Caco-2 (cell line): ENCODE measurements at regions not wholly inside any gene's neighbourhood (a gene's known extent, or its start where the extent isn't known, plus 50 kb on each side); places are given as distances from the start of the nearest gene placed in this dataset.

Experiments
- BruUV-seq: library from RNA; stranded (reverse); fragments of 400-500 nt; replicated peaks from 2 replicates; lab custom pipeline; 2021; lab: Mats Ljungman, UMichigan
- CTCF ChIA-PET: fragments of 300-600 bp; sonication (Branson Sonifier 250); formaldehyde crosslinking; loops from one replicate; lab custom pipeline; 2022; ENCODE audit warnings: antibody characterized with exemption; lab: Charles Lee
- POLR2A ChIA-PET: fragments of 300-600 bp; sonication (Branson Sonifier 250); formaldehyde crosslinking; loops from one replicate; lab custom pipeline; 2022; ENCODE audit warnings: antibody characterized with exemption; lab: Charles Lee
- DNase-seq, 2 experiments: peaks; one replicate each; pipeline versions ENCODE4 v3.0.0 to v3.0.0-alpha.2; 2020 to 2022
- H3K27me3 ChIP-seq: replicated peaks from 2 replicates; pipeline ENCODE4 v1.6.0; 2011; ENCODE audit warnings: low read length; ENCODE audit not compliant: control insufficient read depth, insufficient read depth
- H3K36me3 ChIP-seq: 2 replicates; pipeline ENCODE4 v1.5.1; 2011; ENCODE audit warnings: low read length; ENCODE audit not compliant: control insufficient read depth, insufficient read depth
- H3K4me1 ChIP-seq: fragments of 250-450 bp; sonication (Bioruptor Pico); 2 replicates; pipeline ENCODE4 v1.5.1; 2020; ENCODE audit warnings: mild to moderate bottlenecking
- H3K4me3 ChIP-seq: 2 replicates; pipeline ENCODE4 v1.5.1; 2011; ENCODE audit warnings: low read depth, mild to moderate bottlenecking, control low read depth, low read length
- H3K9me3 ChIP-seq: fragments of 250-450 bp; sonication (Bioruptor Pico); 2 replicates; pipeline ENCODE4 v1.5.1; 2020; ENCODE audit warnings: mild to moderate bottlenecking, moderate library complexity
- H3K27ac Mint-ChIP-seq: one replicate; pipeline ENCODE4 v1.8.0; 2022; ENCODE audit warnings: mixed read lengths; ENCODE audit not compliant: unreplicated experiment
- H3K27me3 Mint-ChIP-seq: one replicate; pipeline ENCODE4 v1.8.0; 2022; ENCODE audit warnings: mixed read lengths; ENCODE audit not compliant: insufficient read depth, unreplicated experiment
- H3K36me3 Mint-ChIP-seq: one replicate; pipeline ENCODE4 v1.8.0; 2022; ENCODE audit warnings: mild to moderate bottlenecking, mixed read lengths; ENCODE audit not compliant: insufficient read depth, unreplicated experiment
- H3K4me1 Mint-ChIP-seq: one replicate; pipeline ENCODE4 v1.8.0; 2022; ENCODE audit warnings: low read depth, mixed read lengths; ENCODE audit not compliant: unreplicated experiment
- H3K4me3 Mint-ChIP-seq: one replicate; pipeline ENCODE4 v1.8.0; 2022; ENCODE audit warnings: mild to moderate bottlenecking, moderate library complexity, mixed read lengths; ENCODE audit not compliant: unreplicated experiment
- H3K9me3 Mint-ChIP-seq: one replicate; pipeline ENCODE4 v1.8.0; 2022; ENCODE audit warnings: mixed read lengths; ENCODE audit not compliant: unreplicated experiment
- intact Hi-C: fragments of 100-400 bp; cut with micrococcal nuclease; formaldehyde crosslinking; loops from one replicate; pipeline ENCODE4 v1.10.0; 2022; ENCODE audit not compliant: unreplicated experiment
- TF ChIP-seq, protein P1 (sequence below), 2 experiments: fragments of 200-600 bp in 1 of 2; IDR thresholded peaks; 1 replicate in 1 of 2; 2 replicates in 1 of 2; pipeline versions ENCODE4 v1.5.1 to v1.8.0; 2011 to 2022; ENCODE audit warnings: antibody characterized with exemption in 1 of 2, control low read depth in 1 of 2, inconsistent platforms in 1 of 2, low read depth in 1 of 2, low read length in 1 of 2, mild to moderate bottlenecking in 1 of 2, moderate library complexity in 1 of 2; ENCODE audit not compliant: insufficient read depth in 1 of 2, severe bottlenecking in 1 of 2, unreplicated experiment in 1 of 2

DNA sequence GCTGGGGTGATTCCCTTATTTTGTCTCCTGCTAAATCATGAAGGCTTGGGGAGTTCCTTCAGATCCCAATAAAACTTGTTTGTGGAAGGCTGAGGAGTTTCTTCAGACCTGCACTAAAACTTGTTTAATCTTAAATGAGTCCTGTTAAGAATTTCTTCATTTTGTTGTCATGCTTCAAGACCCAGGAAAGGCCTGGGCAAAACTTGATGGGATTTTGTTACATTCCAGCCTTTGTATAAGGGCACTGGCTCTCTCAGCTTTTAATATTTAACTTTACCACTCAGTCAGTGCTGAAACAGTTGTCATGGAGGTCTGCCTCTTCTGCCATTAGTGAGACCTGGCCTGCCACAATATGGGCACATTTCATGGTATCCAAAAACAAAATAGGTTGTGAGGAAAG lies 699.0 kb downstream of the ETS1 start:
- H3K4me1 Mint-ChIP-seq, result no peaks in the 10 kb centered on the region
- H3K36me3 Mint-ChIP-seq, result no peaks in the 10 kb centered on the region
- H3K9me3 ChIP-seq, result peaks cover 18% of the 10 kb centered on the region
- no TSS peak for BruUV-seq
- TF ChIP-seq, protein P1, sequence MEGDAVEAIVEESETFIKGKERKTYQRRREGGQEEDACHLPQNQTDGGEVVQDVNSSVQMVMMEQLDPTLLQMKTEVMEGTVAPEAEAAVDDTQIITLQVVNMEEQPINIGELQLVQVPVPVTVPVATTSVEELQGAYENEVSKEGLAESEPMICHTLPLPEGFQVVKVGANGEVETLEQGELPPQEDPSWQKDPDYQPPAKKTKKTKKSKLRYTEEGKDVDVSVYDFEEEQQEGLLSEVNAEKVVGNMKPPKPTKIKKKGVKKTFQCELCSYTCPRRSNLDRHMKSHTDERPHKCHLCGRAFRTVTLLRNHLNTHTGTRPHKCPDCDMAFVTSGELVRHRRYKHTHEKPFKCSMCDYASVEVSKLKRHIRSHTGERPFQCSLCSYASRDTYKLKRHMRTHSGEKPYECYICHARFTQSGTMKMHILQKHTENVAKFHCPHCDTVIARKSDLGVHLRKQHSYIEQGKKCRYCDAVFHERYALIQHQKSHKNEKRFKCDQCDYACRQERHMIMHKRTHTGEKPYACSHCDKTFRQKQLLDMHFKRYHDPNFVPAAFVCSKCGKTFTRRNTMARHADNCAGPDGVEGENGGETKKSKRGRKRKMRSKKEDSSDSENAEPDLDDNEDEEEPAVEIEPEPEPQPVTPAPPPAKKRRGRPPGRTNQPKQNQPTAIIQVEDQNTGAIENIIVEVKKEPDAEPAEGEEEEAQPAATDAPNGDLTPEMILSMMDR (IDR thresholded peaks at IDR 0.05; ENCODE audit: insufficient read depth in 1 of 2, low read depth in 1 of 2, low read length in 1 of 2, severe bottlenecking in 1 of 2, unreplicated experiment in 1 of 2), result no peak
- H3K27me3 ChIP-seq, result no peaks in the 10 kb centered on the region
- CTCF ChIA-PET, result no interaction called here
- no peak overlapping the region for H3K4me3 ChIP-seq
- H3K9me3 Mint-ChIP-seq, result peaks cover 23% of the 10 kb centered on the region
- intact Hi-C loops, result no loop called here
- no peak overlapping the region for H3K4me3 Mint-ChIP-seq
- H3K27ac Mint-ChIP-seq, result no peak overlapping the region
- H3K36me3 ChIP-seq, result no peaks in the 10 kb centered on the region
- DNase-seq, result no peak
- H3K4me1 ChIP-seq, result no peaks in the 10 kb centered on the region
- POLR2A ChIA-PET, result no interaction called here
- H3K27me3 Mint-ChIP-seq, result no peaks in the 10 kb centered on the region

DNA sequence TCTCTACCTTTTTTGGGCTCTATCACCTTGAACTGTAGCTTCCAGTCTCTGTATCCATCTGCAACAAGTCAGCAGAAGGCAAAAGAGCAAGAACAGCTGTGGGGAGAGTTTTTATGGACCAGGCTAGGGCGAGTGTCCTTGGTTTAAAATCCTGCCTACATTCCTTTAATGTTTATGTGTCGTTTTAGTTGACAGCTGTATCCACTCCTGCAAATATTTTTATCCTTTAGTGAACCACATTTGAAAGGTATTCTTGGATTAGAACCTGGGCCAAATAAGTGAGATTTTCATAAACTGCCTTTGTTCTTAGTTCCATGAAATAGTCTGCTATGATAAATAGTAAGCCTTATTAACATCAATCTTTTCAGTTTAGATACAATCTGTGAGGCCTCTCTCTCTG lies 712.2 kb downstream of the ETS1 start:
- intact Hi-C loops, result no loop called here

DNA sequence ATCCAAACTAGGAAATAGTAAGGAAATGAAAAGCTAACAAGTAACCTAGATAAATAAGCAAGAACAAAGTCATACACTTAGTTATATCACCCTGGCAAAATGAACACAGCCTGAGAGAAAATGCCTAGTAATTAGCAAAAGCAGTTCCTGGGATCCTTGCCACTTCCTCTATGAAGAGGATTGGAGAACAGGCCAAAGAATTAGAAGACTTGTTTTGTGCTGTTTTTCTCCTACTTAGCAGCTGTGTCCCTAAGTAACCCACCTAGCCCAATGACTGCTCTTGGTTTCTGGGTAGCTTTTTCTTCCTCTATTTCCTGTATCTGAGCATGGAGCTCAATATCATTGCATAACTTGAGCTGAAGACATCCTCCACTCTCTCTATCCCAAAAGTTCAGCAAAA lies 713.9 kb downstream of the ETS1 start:
- ChIA-PET CTCF (no interaction called here), POLR2A (no interaction called here)
- Mint-ChIP-seq H3K27me3 (no peaks in the 10 kb centered on the region), H3K9me3 (no peaks in the 10 kb centered on the region), H3K36me3 (no peaks in the 10 kb centered on the region), H3K4me3 (no peak overlapping the region), H3K27ac (no peak overlapping the region), H3K4me1 (no peaks in the 10 kb centered on the region)
- Histone ChIP-seq H3K4me1 (no peaks in the 10 kb centered on the region), H3K9me3 (peaks cover 3% of the 10 kb centered on the region; the same call in 1 of the 2 replicates), H3K27me3 (no peaks in the 10 kb centered on the region), H3K36me3 (no peaks in the 10 kb centered on the region), H3K4me3 (no peak overlapping the region)
- no TSS peak for BruUV-seq
- TF ChIP-seq, protein P1 (IDR thresholded peaks at IDR 0.05; ENCODE audit: insufficient read depth in 1 of 2, low read depth in 1 of 2, low read length in 1 of 2, severe bottlenecking in 1 of 2, unreplicated experiment in 1 of 2), result no peak
- DNase-seq, result no peak
- intact Hi-C loops, result no loop called here

More for the DNA sequence above, 712.2 kb downstream of the ETS1 start:
- Mint-ChIP-seq H3K9me3 (no peaks in the 10 kb centered on the region), H3K27ac (no peak overlapping the region), H3K27me3 (no peaks in the 10 kb centered on the region), H3K4me3 (no peak overlapping the region), H3K36me3 (no peaks in the 10 kb centered on the region), H3K4me1 (no peaks in the 10 kb centered on the region)
- no peaks in the 10 kb centered on the region for H3K36me3 ChIP-seq
- no peak for DNase-seq
- H3K9me3 ChIP-seq, result peaks cover 3% of the 10 kb centered on the region; the same call in 1 of the 2 replicates
- CTCF ChIA-PET, result no interaction called here
- H3K4me3 ChIP-seq, result no peak overlapping the region
- POLR2A ChIA-PET, result no interaction called here
- TF ChIP-seq, protein P1 (IDR thresholded peaks at IDR 0.05; ENCODE audit: insufficient read depth in 1 of 2, low read depth in 1 of 2, low read length in 1 of 2, severe bottlenecking in 1 of 2, unreplicated experiment in 1 of 2), result no peak
- no peaks in the 10 kb centered on the region for H3K27me3 ChIP-seq
- BruUV-seq, result no TSS peak
- no peaks in the 10 kb centered on the region for H3K4me1 ChIP-seq
